ENCODE measurements at regions not wholly inside any gene's neighbourhood (a gene's known extent, or its start where the extent isn't known, plus 50 kb on each side); places are given as distances from the start of the nearest gene placed in this dataset.

DNA sequence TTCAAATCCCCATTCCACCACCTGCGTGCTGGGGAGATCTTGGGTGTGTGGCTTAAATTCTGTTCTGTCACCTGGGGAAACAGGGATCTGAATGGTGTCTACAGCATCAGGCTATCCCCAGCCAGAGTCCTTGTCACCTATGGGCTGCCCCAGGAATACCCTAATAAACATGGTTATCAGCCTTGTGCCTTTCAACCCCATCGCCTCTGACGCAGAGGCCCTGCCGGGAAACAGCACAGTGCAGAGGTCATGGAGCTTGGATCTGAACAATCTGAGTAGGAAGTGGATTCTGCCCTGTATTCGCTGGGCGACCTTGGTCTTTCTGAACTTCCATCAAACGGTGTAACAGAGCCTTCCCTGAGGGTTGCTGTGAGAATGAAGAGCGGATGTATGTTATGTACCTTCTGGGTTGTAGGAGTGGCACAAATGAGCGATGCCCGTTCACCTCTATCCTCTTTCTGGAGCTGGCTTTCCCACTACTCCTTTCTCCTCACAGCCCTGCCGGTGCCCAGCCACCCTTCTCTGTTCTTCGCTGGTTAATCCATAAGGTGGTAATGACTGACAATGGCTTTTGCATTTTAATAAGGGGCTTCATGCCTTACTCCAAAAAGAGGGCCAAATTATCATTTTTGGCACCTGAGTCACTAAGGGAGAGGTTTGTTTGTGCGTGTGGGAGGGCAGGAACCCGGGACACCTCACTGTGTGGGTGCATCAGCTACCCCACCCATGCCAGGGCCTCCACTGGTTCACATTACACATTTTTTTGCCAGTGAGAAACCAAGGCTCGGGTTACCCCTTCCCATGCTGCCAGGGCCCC lies 256.5 kb downstream of the MYCN start:
- TF ChIP-seq ESRRG (CRISPR knock-in tag; IDR thresholded peaks at IDR 0.05) (no peak), ZC3H10 (CRISPR knock-in tag; IDR thresholded peaks at IDR 0.05) (no peak), RARB (CRISPR knock-in tag; IDR thresholded peaks at IDR 0.05) (no peak), ISL1 (CRISPR knock-in tag; IDR thresholded peaks at IDR 0.05) (no peak), CSDC2 (CRISPR knock-in tag; IDR thresholded peaks at IDR 0.05) (no peak), ARNTL (CRISPR knock-in tag; IDR thresholded peaks at IDR 0.05; ENCODE audit: borderline replicate concordance, low read depth) (no peak)
- TF ChIP-seq, protein P1, sequence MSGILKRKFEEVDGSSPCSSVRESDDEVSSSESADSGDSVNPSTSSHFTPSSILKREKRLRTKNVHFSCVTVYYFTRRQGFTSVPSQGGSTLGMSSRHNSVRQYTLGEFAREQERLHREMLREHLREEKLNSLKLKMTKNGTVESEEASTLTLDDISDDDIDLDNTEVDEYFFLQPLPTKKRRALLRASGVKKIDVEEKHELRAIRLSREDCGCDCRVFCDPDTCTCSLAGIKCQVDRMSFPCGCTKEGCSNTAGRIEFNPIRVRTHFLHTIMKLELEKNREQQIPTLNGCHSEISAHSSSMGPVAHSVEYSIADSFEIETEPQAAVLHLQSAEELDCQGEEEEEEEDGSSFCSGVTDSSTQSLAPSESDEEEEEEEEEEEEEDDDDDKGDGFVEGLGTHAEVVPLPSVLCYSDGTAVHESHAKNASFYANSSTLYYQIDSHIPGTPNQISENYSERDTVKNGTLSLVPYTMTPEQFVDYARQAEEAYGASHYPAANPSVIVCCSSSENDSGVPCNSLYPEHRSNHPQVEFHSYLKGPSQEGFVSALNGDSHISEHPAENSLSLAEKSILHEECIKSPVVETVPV (CRISPR knock-in tag; IDR thresholded peaks at IDR 0.05): no peak
- TF ChIP-seq, protein P2, sequence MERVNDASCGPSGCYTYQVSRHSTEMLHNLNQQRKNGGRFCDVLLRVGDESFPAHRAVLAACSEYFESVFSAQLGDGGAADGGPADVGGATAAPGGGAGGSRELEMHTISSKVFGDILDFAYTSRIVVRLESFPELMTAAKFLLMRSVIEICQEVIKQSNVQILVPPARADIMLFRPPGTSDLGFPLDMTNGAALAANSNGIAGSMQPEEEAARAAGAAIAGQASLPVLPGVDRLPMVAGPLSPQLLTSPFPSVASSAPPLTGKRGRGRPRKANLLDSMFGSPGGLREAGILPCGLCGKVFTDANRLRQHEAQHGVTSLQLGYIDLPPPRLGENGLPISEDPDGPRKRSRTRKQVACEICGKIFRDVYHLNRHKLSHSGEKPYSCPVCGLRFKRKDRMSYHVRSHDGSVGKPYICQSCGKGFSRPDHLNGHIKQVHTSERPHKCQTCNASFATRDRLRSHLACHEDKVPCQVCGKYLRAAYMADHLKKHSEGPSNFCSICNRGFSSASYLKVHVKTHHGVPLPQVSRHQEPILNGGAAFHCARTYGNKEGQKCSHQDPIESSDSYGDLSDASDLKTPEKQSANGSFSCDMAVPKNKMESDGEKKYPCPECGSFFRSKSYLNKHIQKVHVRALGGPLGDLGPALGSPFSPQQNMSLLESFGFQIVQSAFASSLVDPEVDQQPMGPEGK (CRISPR knock-in tag; IDR thresholded peaks at IDR 0.05; ENCODE audit: borderline replicate concordance): no peak
- TF ChIP-seq, protein P3, sequence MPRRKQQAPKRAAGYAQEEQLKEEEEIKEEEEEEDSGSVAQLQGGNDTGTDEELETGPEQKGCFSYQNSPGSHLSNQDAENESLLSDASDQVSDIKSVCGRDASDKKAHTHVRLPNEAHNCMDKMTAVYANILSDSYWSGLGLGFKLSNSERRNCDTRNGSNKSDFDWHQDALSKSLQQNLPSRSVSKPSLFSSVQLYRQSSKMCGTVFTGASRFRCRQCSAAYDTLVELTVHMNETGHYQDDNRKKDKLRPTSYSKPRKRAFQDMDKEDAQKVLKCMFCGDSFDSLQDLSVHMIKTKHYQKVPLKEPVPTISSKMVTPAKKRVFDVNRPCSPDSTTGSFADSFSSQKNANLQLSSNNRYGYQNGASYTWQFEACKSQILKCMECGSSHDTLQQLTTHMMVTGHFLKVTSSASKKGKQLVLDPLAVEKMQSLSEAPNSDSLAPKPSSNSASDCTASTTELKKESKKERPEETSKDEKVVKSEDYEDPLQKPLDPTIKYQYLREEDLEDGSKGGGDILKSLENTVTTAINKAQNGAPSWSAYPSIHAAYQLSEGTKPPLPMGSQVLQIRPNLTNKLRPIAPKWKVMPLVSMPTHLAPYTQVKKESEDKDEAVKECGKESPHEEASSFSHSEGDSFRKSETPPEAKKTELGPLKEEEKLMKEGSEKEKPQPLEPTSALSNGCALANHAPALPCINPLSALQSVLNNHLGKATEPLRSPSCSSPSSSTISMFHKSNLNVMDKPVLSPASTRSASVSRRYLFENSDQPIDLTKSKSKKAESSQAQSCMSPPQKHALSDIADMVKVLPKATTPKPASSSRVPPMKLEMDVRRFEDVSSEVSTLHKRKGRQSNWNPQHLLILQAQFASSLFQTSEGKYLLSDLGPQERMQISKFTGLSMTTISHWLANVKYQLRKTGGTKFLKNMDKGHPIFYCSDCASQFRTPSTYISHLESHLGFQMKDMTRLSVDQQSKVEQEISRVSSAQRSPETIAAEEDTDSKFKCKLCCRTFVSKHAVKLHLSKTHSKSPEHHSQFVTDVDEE (CRISPR knock-in tag; IDR thresholded peaks at IDR 0.05): no peak
